ENCODE measurements at regions not wholly inside any gene's neighbourhood (a gene's known extent, or its start where the extent isn't known, plus 50 kb on each side); places are given as distances from the start of the nearest gene placed in this dataset.

GRCh38 chr2:66201242-66201641, 233.7 kb upstream of the MEIS1 start:
- intact Hi-C loops (cut with DNase I; ENCODE audit: low total_unique reads) = no loop called here
- TF ChIP-seq POLR2A (IDR thresholded peaks at IDR 0.05) = no peak
- TF ChIP-seq CTCF (IDR thresholded peaks at IDR 0.05) = no peak
- H3K27me3 ChIP-seq = no peaks in the 10 kb centered on the region
- H3K4me3 ChIP-seq = no peak overlapping the region
- no peaks in the 10 kb centered on the region for H3K36me3 ChIP-seq
- H3K4me1 ChIP-seq = no peaks in the 10 kb centered on the region
- H3K9me3 ChIP-seq = no peaks in the 10 kb centered on the region
- DNase-seq = no peak
- no peak overlapping the region for H3K27ac ChIP-seq

- intact Hi-C loops (cut with DNase I; ENCODE audit: low total_unique reads) = no loop called here
- Histone ChIP-seq H3K36me3 (no peaks in the 10 kb centered on the region), H3K9me3 (no peaks in the 10 kb centered on the region), H3K27ac (no peak overlapping the region), H3K27me3 (no peaks in the 10 kb centered on the region), H3K4me1 (no peaks in the 10 kb centered on the region), H3K4me3 (no peak overlapping the region)
- DNase-seq = no peak
- TF ChIP-seq POLR2A (IDR thresholded peaks at IDR 0.05) (no peak), CTCF (IDR thresholded peaks at IDR 0.05) (no peak)
These were observed 236.1 kb upstream of the MEIS1 start for GRCh38 chr2:66198873-66199272.

GRCh38 chr2:66192888-66193287, 242.0 kb upstream of the MEIS1 start:
- no peaks in the 10 kb centered on the region for H3K4me1 ChIP-seq
- no peak for TF ChIP-seq POLR2A (IDR thresholded peaks at IDR 0.05)
- TF ChIP-seq CTCF (IDR thresholded peaks at IDR 0.05) = no peak
- no peak overlapping the region for H3K4me3 ChIP-seq
- no peaks in the 10 kb centered on the region for H3K9me3 ChIP-seq
- intact Hi-C loops (cut with DNase I; ENCODE audit: low total_unique reads) = no loop called here
- no peak for DNase-seq
- H3K36me3 ChIP-seq = no peaks in the 10 kb centered on the region
- no peak overlapping the region for H3K27ac ChIP-seq
- no peaks in the 10 kb centered on the region for H3K27me3 ChIP-seq

- Histone ChIP-seq H3K4me1 (no peaks in the 10 kb centered on the region), H3K36me3 (no peaks in the 10 kb centered on the region), H3K27me3 (no peaks in the 10 kb centered on the region), H3K4me3 (no peak overlapping the region), H3K9me3 (no peaks in the 10 kb centered on the region), H3K27ac (no peak overlapping the region)
- TF ChIP-seq CTCF (IDR thresholded peaks at IDR 0.05) (no peak), POLR2A (IDR thresholded peaks at IDR 0.05) (no peak)
- no peak for DNase-seq
- intact Hi-C loops (cut with DNase I; ENCODE audit: low total_unique reads) = no loop called here
These were observed 243.6 kb upstream of the MEIS1 start for GRCh38 chr2:66191311-66191710.

GRCh38 chr2:66189553-66189952, 245.4 kb upstream of the MEIS1 start:
- DNase-seq = peak in 1 of 2 donors; percentile 23

More at GRCh38 chr2:66189553-66189952, 245.4 kb upstream of the MEIS1 start:
- intact Hi-C loops (cut with DNase I; ENCODE audit: low total_unique reads) = no loop called here
- Histone ChIP-seq H3K36me3 (no peaks in the 10 kb centered on the region), H3K27me3 (no peaks in the 10 kb centered on the region), H3K9me3 (no peaks in the 10 kb centered on the region), H3K27ac (no peak overlapping the region), H3K4me1 (no peaks in the 10 kb centered on the region), H3K4me3 (no peak overlapping the region)
- TF ChIP-seq CTCF (IDR thresholded peaks at IDR 0.05) (no peak), POLR2A (IDR thresholded peaks at IDR 0.05) (no peak)
